Natural killer cell (primary cell): ENCODE measurements at regions not wholly inside any gene's neighbourhood (a gene's known extent, or its start where the extent isn't known, plus 50 kb on each side); places are given as distances from the start of the nearest gene placed in this dataset.

Source experiments
- ATAC-seq, 3 donors: fragments of 150-1000 bp in 2 of 3; fragments of 200-7000 bp in 1 of 3; cut with Tn5 transposase; 1 replicate in 1 of 3; 2 replicates in 2 of 3; pipeline ENCODE4 v1.10.0; 2021; ENCODE audit warnings: mild to moderate bottlenecking in 2 of 3, moderate library complexity in 2 of 3
- DNase-seq, 2 donors: peaks; one replicate each; pipeline versions ENCODE4 v3.0.0 to v3.0.0-alpha.2; 2013 to 2021; ENCODE audit warnings: mixed read lengths in 1 of 2
- H3K27ac ChIP-seq: one replicate; pipeline ENCODE4 v1.5.1; 2013; ENCODE audit warnings: mild to moderate bottlenecking, low read length
- H3K27me3 ChIP-seq: one replicate; pipeline ENCODE4 v1.6.1; 2013; ENCODE audit warnings: low read length; ENCODE audit not compliant: control insufficient read depth, insufficient read depth
- H3K36me3 ChIP-seq: one replicate; pipeline ENCODE4 v1.6.1; 2013; ENCODE audit warnings: low read length; ENCODE audit not compliant: control insufficient read depth, insufficient read depth
- H3K4me1 ChIP-seq: one replicate; pipeline ENCODE4 v1.6.1; 2013; ENCODE audit warnings: low read length; ENCODE audit not compliant: control insufficient read depth, insufficient read depth
- H3K4me3 ChIP-seq: one replicate; pipeline ENCODE4 v1.5.1; 2013; ENCODE audit warnings: low read length
- H3K9me3 ChIP-seq: one replicate; pipeline ENCODE4 v1.6.1; 2013; ENCODE audit warnings: low read length; ENCODE audit not compliant: control insufficient read depth, insufficient read depth
- H3K27ac Mint-ChIP-seq, 2 donors: one replicate each; pipeline ENCODE4 v1.8.0; 2022; ENCODE audit warnings: mild to moderate bottlenecking in 2 of 2, mixed read lengths in 2 of 2, moderate library complexity in 1 of 2
- H3K27me3 Mint-ChIP-seq, 2 donors: one replicate each; pipeline ENCODE4 v1.8.0; 2022; ENCODE audit warnings: low read depth in 2 of 2, mixed read lengths in 2 of 2
- H3K36me3 Mint-ChIP-seq: one replicate; pipeline ENCODE4 v1.8.0; 2022; ENCODE audit warnings: mixed read lengths
- H3K4me1 Mint-ChIP-seq, 2 donors: one replicate each; pipeline ENCODE4 v1.8.0; 2022; ENCODE audit warnings: mixed read lengths in 2 of 2
- H3K4me3 Mint-ChIP-seq: one replicate; pipeline ENCODE4 v1.8.0; 2022; ENCODE audit warnings: mild to moderate bottlenecking, moderate library complexity, mixed read lengths
- H3K9me3 Mint-ChIP-seq, 2 donors: one replicate each; pipeline ENCODE4 v1.8.0; 2022; ENCODE audit warnings: mixed read lengths in 2 of 2
- WGBS: methylation state at CpG from one replicate; pipeline ENCODE4 v1.1.7; 2013; ENCODE audit warnings: missing lambda C conversion rate; ENCODE audit not compliant: insufficient coverage; 5-methylcytosine and 5-hydroxymethylcytosine counted together
- intact Hi-C: fragments of 100-400 bp; cut with micrococcal nuclease; formaldehyde crosslinking; loops from one replicate; pipeline ENCODE4 v1.14.2; 2022
- TF ChIP-seq, protein P1 (sequence below): fragments of 200-600 bp; IDR thresholded peaks from one replicate; pipeline ENCODE4 v1.8.0; 2022; ENCODE audit warnings: antibody characterized with exemption

DNA sequence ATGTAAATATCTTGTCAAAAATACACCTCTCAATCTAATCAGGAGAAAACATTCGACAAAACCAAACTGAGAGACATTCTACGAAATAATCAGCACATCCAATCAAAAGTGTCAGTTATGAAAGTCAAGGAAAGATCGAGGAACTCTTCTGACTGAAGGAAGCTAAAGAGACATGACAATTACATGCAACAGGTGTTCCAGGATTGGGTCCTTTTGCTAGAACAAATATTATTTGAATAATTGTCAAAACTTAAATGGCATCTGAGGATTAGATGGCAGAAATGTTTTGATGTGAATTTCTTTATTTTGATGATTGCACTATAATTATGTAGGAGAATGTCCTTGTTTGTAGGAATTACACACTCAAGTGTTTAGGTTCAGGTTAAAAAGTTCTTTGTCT is 124.1 kb upstream of the HES1 start:
- TF ChIP-seq, protein P1, sequence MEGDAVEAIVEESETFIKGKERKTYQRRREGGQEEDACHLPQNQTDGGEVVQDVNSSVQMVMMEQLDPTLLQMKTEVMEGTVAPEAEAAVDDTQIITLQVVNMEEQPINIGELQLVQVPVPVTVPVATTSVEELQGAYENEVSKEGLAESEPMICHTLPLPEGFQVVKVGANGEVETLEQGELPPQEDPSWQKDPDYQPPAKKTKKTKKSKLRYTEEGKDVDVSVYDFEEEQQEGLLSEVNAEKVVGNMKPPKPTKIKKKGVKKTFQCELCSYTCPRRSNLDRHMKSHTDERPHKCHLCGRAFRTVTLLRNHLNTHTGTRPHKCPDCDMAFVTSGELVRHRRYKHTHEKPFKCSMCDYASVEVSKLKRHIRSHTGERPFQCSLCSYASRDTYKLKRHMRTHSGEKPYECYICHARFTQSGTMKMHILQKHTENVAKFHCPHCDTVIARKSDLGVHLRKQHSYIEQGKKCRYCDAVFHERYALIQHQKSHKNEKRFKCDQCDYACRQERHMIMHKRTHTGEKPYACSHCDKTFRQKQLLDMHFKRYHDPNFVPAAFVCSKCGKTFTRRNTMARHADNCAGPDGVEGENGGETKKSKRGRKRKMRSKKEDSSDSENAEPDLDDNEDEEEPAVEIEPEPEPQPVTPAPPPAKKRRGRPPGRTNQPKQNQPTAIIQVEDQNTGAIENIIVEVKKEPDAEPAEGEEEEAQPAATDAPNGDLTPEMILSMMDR, result no peak
- no peak for ATAC-seq
- Mint-ChIP-seq H3K27ac (no peak overlapping the region), H3K36me3 (no peaks in the 10 kb centered on the region), H3K9me3 (no peaks in the 10 kb centered on the region), H3K4me1 (no peaks in the 10 kb centered on the region), H3K27me3 (peaks cover 17 to 19% of the 10 kb centered on the region in 2 donors), H3K4me3 (no peak overlapping the region)
- H3K27ac ChIP-seq, result no peak overlapping the region
- 92% methylated on average over 3 of the region's 3 CpGs for WGBS
- no peak overlapping the region for H3K4me3 ChIP-seq
- intact Hi-C loops, result no loop called here
- no peak for DNase-seq
- H3K4me1 ChIP-seq, result no peaks in the 10 kb centered on the region
- H3K27me3 ChIP-seq, result no peaks in the 10 kb centered on the region
- H3K9me3 ChIP-seq, result no peaks in the 10 kb centered on the region
- no peaks in the 10 kb centered on the region for H3K36me3 ChIP-seq

DNA sequence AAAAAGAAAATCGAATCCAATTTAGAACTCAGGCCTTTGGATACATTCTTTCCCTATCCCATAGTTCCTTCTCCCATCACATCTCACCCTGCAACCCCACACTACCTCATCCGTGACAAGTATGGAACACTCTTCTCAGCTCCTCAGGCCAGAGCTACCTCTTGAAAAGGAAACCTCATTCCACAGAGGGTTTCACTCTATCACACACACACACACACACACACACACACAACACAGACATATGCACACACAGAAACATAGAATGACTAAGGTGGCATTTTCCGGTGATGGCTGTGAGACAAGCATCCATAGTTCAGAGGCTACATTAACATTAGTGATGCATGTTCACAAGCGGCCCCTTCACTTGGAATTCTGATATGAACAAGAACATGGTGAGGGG is 122.0 kb upstream of the HES1 start:
- Mint-ChIP-seq H3K27me3 (peaks cover 15 to 18% of the 10 kb centered on the region in 2 donors), H3K36me3 (no peaks in the 10 kb centered on the region), H3K27ac (no peak overlapping the region), H3K4me1 (no peaks in the 10 kb centered on the region), H3K9me3 (no peaks in the 10 kb centered on the region), H3K4me3 (no peak overlapping the region)
- H3K4me3 ChIP-seq, result no peak overlapping the region
- DNase-seq (no peak), ATAC-seq (no peak)
- intact Hi-C loops, result no loop called here
- WGBS, result 81% methylated on average over 4 of the region's 4 CpGs
- no peak overlapping the region for H3K27ac ChIP-seq
- no peaks in the 10 kb centered on the region for H3K4me1 ChIP-seq
- TF ChIP-seq, protein P1, result no peak
- H3K9me3 ChIP-seq, result no peaks in the 10 kb centered on the region
- no peaks in the 10 kb centered on the region for H3K36me3 ChIP-seq
- H3K27me3 ChIP-seq, result no peaks in the 10 kb centered on the region

DNA sequence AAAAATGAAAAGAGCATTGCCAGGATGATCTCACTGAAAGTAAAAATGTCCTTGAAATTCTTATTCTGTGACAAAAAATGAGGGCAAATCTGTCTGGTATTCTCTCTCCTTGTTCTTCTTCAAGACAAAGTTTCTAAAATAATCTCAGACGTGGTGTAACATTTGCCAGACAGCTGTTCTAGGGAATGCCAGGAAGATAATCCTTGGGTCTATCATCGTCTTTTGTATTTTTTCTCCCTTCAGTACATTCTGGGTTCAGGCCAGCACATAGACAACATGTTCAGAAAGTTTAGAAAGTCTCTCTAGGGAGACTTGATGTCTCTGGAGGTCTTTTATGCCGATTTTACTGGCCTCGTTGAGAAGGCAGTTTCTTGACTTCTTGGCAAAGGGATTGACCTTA is 121.2 kb upstream of the HES1 start:
- Mint-ChIP-seq H3K9me3 (no peaks in the 10 kb centered on the region), H3K36me3 (no peaks in the 10 kb centered on the region), H3K4me1 (no peaks in the 10 kb centered on the region), H3K27me3 (peaks cover 7 to 11% of the 10 kb centered on the region in 2 donors), H3K4me3 (no peak overlapping the region), H3K27ac (no peak overlapping the region)
- TF ChIP-seq, protein P1, result no peak
- ATAC-seq (no peak), DNase-seq (no peak)
- Histone ChIP-seq H3K4me1 (no peaks in the 10 kb centered on the region), H3K36me3 (no peaks in the 10 kb centered on the region), H3K4me3 (no peak overlapping the region), H3K27me3 (no peaks in the 10 kb centered on the region), H3K27ac (no peak overlapping the region), H3K9me3 (no peaks in the 10 kb centered on the region)
- 83% methylated on average over 4 of the region's 4 CpGs for WGBS
- intact Hi-C loops, result no loop called here

DNA sequence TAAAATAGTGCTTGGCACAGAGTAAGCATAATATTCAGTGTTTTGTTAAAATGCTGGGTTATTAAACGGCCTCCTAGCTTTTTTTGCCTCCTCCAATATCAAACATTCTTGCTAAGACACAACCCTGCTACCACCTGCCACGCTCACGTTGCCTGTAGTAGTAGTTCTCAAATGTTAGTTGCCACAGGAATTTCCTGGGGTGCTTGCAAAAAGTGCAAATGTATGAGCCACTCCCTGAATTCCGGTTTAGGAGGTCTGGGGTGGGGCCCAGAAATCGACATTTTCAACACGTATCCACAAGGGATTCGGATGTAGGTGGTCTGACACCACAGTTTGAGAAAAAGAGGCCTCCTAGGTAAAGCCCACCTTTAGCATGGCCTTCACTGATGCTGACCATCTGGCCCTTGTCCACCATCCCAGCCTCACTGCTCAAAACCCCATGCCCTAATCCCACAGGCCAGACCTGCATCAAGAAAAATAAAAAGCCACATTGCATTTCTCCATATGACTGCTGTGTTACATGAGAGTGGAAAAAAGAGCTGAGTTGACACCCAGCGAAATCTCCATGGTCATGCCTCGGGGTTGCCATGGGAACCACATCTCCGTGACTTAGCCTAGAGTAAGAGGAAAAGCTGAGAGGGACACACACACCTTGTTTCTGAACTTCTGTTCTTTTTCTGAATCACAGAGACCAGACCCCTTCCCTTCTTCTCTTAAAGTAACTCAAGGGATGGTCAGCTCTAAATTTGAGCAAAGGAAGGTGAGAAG is 116.4 kb upstream of the HES1 start:
- Mint-ChIP-seq H3K27me3 (peaks cover 3 to 7% of the 10 kb centered on the region in 2 donors), H3K4me3 (no peak overlapping the region), H3K36me3 (no peaks in the 10 kb centered on the region), H3K27ac (no peak overlapping the region), H3K9me3 (no peaks in the 10 kb centered on the region), H3K4me1 (no peaks in the 10 kb centered on the region)
- Histone ChIP-seq H3K27me3 (no peaks in the 10 kb centered on the region), H3K9me3 (no peaks in the 10 kb centered on the region), H3K4me3 (no peak overlapping the region), H3K4me1 (no peaks in the 10 kb centered on the region), H3K27ac (no peak overlapping the region), H3K36me3 (no peaks in the 10 kb centered on the region)
- ATAC-seq (no peak), DNase-seq (no peak)
- WGBS, result 88% methylated on average over 9 of the region's 10 CpGs
- TF ChIP-seq, protein P1, result no peak
- intact Hi-C loops, result no loop called here
